Activated CD8-positive, alpha-beta memory T cell treated with anti-CD3 and anti-CD28 coated beads for 1 hour (primary cell): ENCODE measurements at regions not wholly inside any gene's neighbourhood (a gene's known extent, or its start where the extent isn't known, plus 50 kb on each side); places are given as distances from the start of the nearest gene placed in this dataset.

Experiments
- DNase-seq, 2 donors: peaks; one replicate each; pipeline ENCODE4 v3.0.0-alpha.2; 2020; ENCODE audit warnings: low read depth in 1 of 2; ENCODE audit errors: extremely low read depth in 1 of 2

DNA sequence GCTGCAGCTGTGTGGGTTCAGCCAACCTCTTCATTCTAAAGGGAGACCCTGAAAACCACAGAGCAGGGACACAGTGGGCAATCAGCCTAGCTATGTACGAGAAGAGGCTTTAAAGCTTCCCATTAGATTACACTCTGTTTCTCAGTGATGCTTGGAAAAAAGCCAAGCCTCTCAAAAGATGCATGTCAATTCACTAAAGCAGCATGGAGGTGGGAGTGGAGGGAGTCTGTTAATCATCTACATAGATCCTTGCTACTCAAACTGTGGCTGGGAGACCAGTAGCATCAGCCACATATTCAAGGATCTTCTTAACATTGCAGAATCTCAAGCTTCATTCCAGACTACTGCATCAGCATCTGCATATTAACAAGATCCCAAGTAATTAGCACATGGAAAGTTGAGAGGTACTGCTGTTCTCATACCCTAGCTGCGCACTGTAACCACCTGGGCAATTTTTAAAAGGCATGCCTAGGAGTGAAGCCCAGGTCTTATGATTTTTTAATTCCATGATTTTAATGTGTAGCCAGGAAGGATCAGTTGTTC, 305.9 kb downstream of the PMP22 start:
- no peak for DNase-seq

- DNase-seq: no peak
Measured at GRCh38 chr17:14953405-14953804, 311.7 kb downstream of the PMP22 start.

DNA sequence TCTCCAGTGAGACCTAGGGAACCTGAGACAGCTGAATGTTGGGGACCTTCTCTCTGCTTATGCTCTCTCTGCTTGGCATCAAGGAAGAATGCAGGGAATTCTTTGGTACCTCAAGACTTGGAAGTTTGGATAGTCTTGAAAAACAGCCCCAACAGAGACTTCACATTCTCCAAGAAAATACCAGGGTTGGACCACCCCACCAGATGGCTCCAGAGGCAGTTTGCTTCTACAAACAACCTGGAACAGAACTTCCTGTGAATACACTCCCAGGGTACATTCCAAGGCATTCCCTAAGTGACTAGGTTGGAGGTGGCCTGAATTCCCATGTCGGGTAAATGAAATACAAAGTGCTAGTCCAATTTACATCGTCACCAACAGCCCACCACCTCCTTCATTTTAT, 314.4 kb downstream of the PMP22 start:
- DNase-seq: no peak

DNA sequence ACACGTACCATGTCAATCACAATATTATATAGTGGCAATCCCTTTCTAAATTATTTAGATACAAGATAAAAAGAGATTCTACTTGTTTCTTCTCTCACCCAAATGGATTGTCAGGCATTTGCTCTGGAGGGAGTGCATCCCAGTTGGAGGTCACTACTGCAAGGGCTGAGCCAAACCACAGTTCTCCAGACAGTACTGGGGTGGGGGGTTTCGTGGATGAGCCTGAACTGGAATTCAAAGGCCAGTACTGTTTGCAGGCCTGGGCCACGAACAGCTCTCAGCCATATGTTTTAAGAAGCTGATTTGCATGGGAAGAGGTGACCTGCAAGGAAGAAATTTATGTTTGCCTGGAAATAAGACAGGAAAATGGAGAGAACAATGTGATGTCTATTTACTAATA, 314.9 kb downstream of the PMP22 start:
- DNase-seq: no peak

- DNase-seq: no peak
Measured at GRCh38 chr17:14947671-14948070, 317.5 kb downstream of the PMP22 start.

GRCh38 chr17:14946481-14946880, 318.6 kb downstream of the PMP22 start:
- no peak for DNase-seq

DNA sequence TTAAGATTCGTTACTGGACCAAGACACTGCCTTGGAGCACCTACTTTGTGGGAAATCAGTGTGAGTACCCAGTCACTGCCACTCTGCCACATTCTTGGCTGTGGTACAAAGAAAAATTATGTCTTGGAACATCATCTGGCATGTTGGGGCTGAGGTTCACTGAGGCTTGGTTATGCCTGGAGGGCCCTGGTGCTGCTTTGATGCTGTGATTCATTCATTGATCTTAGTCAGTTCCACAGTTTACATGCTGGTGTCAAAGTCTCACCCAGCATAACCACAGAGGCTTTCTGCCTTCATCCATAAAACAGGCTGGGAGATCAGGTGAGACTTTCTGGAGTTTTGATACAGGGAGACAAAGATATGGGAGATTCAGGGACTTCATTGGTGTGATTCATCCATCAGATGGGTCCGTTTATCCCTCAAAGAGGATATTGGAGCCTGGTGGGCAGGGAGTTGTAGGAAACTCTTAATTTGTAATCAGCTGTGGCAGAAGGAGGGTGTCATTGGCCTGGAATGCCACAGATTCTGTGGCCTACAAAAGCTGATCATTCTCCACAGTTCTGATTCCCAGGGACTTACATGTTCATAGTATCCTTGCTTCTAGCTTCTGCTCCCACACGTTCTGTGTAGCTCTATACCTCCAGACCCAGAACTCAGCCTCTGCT, 322.5 kb downstream of the PMP22 start:
- DNase-seq: no peak

DNA sequence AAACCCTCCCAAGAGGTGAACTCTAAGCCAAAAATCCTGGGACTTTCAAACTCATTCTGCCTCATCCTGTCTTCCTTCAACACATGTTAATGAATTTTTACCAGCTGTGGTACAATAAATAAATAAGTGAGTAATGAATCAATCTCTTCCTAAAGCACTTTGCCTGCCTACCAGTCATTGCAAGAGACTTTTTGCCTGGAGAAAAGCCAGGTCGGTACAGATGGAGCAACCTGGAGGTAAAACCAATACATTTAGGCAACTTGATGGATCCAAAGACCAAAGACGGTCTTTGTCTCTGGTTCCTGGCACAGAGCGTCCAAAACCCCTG, 324.2 kb downstream of the PMP22 start:
- DNase-seq: no peak

DNA sequence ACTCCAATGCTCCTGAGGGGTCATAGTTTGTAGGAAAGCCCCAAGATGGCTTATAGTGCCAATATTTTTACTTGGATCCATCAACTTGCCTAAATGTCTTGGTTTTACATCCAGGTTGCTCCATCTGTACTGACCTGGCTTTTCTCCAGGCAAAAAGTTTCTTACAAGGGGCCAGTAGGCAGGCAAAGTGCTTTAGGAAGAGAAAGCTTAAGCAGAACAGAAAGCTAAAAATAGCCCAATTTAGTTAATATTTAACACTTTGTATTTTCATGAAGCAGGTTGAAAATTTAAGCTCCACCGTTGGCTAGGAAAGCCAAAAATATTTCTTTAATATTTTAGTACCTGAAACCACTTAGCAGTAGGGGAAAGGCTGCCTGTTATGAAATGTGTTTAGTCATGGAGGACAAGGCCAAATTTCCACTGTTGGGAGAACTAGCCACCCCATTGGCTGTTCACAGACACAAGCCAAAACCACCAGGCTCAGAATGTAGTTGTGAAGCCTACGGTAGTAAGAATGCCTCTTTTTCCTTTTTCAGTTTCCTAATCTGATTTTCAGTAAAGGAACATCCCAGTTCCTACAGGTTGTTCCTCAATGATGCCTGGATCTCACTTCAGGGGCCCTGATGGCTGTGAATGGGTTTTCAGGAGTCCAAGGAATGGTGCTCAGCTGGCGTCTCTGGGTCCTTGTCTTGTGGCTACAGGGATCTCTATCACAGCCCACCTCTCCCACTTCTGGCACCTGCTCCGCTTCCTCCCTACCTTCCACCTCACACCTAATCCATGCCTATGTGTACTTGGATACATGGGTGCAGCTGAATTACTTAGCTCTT, 324.8 kb downstream of the PMP22 start:
- no peak for DNase-seq

GRCh38 chr17:14935845-14936485, 329.2 kb downstream of the PMP22 start:
- DNase-seq: no peak

- DNase-seq: no peak
Measured at GRCh38 chr17:14935139-14935841, 329.8 kb downstream of the PMP22 start.

GRCh38 chr17:14933676-14934075, 331.4 kb downstream of the PMP22 start:
- DNase-seq: no peak

DNA sequence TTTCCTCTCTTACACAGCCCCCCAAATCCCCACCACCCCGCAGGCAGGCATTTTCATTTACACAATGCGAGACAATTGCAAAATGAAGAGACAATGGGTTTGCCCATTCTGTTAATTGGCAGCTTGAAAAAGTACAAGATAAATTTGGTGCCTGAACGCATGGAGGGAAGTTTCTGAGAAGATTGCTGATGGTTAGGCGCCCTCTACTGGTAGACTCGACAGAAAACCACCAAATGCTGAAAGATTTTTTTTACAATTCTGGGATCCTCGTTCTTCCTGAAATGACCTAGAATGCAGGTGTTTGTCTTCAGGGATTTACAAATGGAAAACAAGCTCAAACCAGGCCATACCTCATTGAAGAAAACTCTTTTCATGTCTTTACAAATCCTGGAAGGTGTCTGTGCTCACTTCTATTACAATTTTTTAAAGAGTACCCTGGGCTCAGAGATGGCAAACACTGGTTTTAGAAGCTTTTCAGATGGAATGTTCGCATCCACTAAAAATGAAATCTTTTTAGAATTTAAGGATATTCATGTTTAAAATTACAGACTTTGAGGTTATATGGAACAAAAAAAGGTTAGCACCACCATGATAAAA, 338.5 kb downstream of the PMP22 start:
- peak in 1 of 2 donors; percentile 25 for DNase-seq

- DNase-seq: no peak
Measured at GRCh38 chr17:14926073-14926472, 339.1 kb downstream of the PMP22 start.

- no peak for DNase-seq
Measured at GRCh38 chr17:14925498-14925897, 339.6 kb downstream of the PMP22 start.

DNA sequence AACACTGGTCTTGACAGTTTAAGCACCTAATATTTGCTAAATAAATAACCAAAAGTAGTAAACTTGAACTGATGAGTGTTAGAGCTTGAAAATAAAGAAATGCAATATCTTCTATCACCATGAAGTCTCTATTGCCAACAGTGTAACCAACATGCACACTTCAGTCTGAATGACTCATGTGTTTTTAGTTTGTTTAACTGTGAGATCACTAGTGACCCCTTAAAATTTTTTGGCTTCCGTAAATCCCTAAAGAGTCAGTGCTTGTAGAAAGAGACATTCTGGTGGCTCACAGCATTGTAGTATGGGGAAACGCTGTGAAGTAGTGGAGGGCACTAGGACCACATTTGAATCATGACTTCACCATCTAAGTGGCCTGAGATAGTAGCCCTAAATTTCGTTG, 341.1 kb downstream of the PMP22 start:
- DNase-seq: no peak

- DNase-seq: no peak
Measured at GRCh38 chr17:14922411-14922810, 342.7 kb downstream of the PMP22 start.

- DNase-seq: no peak
Measured at GRCh38 chr17:14921936-14922335, 343.2 kb downstream of the PMP22 start.

DNA sequence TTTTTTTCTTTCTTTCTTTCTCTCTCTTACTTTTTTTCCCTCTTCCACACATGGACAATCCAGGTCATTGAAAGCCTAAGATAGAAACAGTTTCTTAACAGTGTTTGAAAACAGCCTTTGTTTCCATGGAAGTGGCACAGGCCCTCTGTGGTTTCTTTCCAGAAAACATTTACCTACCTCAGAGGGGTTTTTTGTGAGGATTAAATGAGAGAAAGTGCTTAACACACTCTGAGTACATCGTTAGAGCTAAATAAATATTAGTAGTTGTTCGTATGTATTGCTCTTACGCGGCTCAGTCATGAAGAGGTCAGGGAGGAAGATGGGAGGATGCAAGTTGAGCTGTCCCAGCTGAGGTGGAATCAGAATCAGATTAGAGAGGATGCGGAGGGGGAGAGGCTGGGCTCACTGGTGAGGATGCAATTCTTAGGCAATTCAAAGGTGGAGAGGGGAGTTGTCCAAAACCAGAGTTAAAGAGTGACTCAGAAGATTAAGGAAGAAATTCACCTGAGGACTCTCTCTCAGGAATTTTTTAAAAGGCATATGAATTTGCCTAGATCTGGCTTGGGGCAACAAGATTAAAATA, 345.4 kb downstream of the PMP22 start:
- no peak for DNase-seq

GRCh38 chr17:14919094-14919493, 346.0 kb downstream of the PMP22 start:
- DNase-seq: no peak
